HEK293 (cell line): ENCODE measurements at regions not wholly inside any gene's neighbourhood (a gene's known extent, or its start where the extent isn't known, plus 50 kb on each side); places are given as distances from the start of the nearest gene placed in this dataset.

Experiments
- ZBTB7A ChIP-seq: fragments of 450-650 bp; formaldehyde crosslinking; IDR thresholded peaks from 2 replicates; pipeline ENCODE4 v1.5.1; 2016; ENCODE audit warnings: low read depth, missing biosample characterization, missing genetic modification characterization
- ZNF768 ChIP-seq: fragments of 450-650 bp; formaldehyde crosslinking; IDR thresholded peaks from 2 replicates; pipeline ENCODE4 v1.5.1; 2018; ENCODE audit warnings: missing biosample characterization, mild to moderate bottlenecking, missing genetic modification characterization
- TF ChIP-seq, protein P1 (sequence below): sonication (generic); formaldehyde crosslinking; IDR thresholded peaks from 2 replicates; pipeline ENCODE4 v1.8.1; 2022; ENCODE audit warnings: mild to moderate bottlenecking, moderate library complexity, missing genetic modification reagents
- TF ChIP-seq, protein P2 (sequence below): fragments of 450-650 bp; formaldehyde crosslinking; IDR thresholded peaks from 2 replicates; pipeline ENCODE4 v1.5.1; 2016; ENCODE audit warnings: missing biosample characterization, missing genetic modification characterization

DNA sequence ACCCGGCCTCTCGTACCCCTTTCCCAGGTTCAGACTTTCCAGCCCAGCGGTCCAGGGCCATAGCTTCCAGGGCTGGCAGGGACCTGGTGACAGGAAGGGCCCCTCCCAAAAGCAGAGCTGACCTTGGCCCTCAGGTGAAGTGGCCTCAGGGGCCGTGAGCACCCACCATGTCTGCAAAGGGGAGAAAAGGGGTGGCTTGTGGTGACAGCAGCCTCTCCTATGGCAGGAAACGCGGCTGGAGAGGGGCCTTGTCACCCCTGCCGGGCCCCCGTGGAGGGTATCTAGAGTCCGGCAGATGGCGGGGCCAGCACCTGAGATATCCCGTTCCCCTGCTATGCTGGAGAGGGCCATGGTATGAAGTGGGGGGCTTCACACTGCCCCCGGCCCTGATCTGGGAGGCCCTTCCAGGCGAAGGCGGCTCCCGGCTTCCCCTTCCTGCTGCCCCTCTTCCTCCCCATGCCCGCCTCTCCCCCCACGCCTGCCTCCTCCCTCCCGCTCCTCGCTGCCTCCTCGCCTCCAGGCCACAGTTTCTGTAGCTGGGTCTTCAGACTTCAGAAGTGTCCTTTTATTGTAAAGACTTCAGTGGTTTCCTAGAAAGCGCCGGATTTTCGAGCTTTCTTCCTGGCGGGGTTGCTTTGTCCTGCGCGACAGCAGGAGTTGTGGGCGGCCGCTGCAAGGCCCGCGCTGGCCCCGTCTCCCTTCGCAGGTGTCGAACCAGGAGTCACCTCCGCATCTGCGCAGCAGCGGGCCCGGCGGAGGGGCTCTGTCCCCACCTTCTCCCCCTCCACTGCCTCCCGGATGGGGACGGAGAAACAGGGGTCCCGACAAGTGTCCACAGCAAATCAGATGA is 240.5 kb upstream of the MYT1L start:
- TF ChIP-seq, protein P1, sequence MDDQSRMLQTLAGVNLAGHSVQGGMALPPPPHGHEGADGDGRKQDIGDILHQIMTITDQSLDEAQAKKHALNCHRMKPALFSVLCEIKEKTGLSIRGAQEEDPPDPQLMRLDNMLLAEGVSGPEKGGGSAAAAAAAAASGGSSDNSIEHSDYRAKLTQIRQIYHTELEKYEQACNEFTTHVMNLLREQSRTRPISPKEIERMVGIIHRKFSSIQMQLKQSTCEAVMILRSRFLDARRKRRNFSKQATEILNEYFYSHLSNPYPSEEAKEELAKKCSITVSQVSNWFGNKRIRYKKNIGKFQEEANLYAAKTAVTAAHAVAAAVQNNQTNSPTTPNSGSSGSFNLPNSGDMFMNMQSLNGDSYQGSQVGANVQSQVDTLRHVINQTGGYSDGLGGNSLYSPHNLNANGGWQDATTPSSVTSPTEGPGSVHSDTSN (CRISPR knock-in tag): no peak
- TF ChIP-seq ZBTB7A (tag by site-specific recombination) (no peak), ZNF768 (tag by site-specific recombination) (no peak)
- TF ChIP-seq, protein P2, sequence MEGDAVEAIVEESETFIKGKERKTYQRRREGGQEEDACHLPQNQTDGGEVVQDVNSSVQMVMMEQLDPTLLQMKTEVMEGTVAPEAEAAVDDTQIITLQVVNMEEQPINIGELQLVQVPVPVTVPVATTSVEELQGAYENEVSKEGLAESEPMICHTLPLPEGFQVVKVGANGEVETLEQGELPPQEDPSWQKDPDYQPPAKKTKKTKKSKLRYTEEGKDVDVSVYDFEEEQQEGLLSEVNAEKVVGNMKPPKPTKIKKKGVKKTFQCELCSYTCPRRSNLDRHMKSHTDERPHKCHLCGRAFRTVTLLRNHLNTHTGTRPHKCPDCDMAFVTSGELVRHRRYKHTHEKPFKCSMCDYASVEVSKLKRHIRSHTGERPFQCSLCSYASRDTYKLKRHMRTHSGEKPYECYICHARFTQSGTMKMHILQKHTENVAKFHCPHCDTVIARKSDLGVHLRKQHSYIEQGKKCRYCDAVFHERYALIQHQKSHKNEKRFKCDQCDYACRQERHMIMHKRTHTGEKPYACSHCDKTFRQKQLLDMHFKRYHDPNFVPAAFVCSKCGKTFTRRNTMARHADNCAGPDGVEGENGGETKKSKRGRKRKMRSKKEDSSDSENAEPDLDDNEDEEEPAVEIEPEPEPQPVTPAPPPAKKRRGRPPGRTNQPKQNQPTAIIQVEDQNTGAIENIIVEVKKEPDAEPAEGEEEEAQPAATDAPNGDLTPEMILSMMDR (tag by site-specific recombination): no peak
